ENCODE measurements at regions not wholly inside any gene's neighbourhood (a gene's known extent, or its start where the extent isn't known, plus 50 kb on each side); places are given as distances from the start of the nearest gene placed in this dataset.

DNA sequence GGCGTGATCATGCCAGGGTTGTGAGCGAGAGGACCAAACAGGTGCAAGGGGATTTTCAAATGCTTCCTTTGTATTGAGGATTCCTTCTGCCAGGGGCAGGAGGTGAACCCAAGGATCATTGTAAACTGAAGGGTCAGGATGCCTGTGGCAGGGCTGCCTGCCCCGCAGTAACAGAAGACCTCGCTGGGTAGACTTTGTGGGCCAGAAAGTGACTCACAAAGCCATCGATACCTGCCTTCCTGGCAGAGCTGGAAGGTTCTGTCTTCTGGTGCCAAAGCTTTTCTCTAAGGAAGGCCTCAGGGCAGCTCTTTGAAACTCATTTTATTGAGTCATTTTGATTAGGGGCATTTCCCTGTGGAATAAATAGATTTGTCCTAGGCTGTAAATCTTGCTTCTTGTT, 223.4 kb downstream of the ICE1 start:
- no peak for DNase-seq (ENCODE audit: low read depth, low spot score)

- DNase-seq (ENCODE audit: low read depth, low spot score) = no peak
Observed at GRCh38 chr5:5645198-5645597, 222.7 kb downstream of the ICE1 start.

- no peak for DNase-seq (ENCODE audit: low read depth, low spot score)
Observed at GRCh38 chr5:5644249-5644648, 221.8 kb downstream of the ICE1 start.

- DNase-seq (ENCODE audit: low read depth, low spot score) = no peak
Observed at GRCh38 chr5:5643481-5643880, 221.0 kb downstream of the ICE1 start.

DNA sequence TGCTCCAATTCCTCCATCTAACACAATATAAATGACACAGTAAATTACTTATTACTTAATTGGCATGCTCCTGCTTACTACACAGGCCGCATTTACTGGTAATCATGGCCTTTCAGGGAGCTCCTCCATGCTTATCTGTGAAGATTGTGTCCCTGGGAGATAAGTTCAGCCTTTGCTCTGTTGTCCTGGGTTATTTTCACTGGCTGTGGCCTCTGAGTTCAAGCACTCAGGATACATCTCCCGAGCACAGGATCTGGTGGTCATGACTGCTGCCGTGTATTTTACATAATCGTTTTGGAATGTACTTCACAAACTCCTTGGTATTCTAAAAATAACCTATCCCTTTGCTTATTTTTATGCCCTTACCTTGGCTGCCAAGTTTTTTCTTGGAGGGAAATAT, 215.7 kb downstream of the ICE1 start:
- no peak for DNase-seq (ENCODE audit: low read depth, low spot score)

DNA sequence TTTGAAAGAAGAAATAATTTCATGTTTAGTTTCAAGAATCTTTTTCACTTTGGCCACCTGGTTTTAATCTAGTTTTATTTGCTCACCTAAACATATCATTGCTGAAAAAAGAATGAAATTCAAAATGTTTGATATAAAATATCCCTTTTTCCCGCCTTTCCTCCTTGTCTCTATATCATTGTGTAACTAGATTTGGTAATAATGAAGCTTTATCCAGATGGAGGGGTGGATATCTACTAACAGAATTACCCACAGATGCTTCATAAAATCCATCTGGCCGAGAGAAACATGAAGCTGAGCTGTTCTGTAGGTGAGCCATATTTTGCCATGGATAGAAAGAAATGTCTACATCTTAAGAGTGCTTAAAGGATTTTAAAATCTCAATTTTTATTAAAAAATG, 214.7 kb downstream of the ICE1 start:
- no peak for DNase-seq (ENCODE audit: low read depth, low spot score)

DNA sequence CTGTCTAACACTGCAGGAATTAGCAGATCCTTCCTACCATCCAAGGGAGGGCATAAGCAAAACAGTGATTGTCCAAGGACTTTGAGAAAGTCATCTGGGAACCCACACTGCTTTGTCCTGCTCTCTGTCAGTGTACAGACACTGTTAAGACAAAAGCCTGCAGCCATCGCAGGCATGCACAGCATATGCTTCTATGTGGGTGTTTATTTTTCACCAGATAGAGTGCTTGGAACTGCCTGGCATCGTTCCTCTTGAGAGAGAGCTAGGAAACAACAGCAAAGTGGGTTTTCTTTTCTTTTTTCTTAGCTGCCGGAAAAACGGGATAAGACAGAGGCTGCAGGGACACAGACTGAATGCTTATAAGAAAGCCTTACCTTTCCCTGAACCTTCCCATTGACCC, 212.3 kb downstream of the ICE1 start:
- DNase-seq (ENCODE audit: low read depth, low spot score) = no peak

- DNase-seq (ENCODE audit: low read depth, low spot score) = no peak
Observed at GRCh38 chr5:5633579-5633978, 211.1 kb downstream of the ICE1 start.

- DNase-seq (ENCODE audit: low read depth, low spot score) = no peak
Observed at GRCh38 chr5:5632678-5633077, 210.2 kb downstream of the ICE1 start.

- no peak for DNase-seq (ENCODE audit: low read depth, low spot score)
Observed at GRCh38 chr5:5629607-5629978, 207.1 kb downstream of the ICE1 start.

DNA sequence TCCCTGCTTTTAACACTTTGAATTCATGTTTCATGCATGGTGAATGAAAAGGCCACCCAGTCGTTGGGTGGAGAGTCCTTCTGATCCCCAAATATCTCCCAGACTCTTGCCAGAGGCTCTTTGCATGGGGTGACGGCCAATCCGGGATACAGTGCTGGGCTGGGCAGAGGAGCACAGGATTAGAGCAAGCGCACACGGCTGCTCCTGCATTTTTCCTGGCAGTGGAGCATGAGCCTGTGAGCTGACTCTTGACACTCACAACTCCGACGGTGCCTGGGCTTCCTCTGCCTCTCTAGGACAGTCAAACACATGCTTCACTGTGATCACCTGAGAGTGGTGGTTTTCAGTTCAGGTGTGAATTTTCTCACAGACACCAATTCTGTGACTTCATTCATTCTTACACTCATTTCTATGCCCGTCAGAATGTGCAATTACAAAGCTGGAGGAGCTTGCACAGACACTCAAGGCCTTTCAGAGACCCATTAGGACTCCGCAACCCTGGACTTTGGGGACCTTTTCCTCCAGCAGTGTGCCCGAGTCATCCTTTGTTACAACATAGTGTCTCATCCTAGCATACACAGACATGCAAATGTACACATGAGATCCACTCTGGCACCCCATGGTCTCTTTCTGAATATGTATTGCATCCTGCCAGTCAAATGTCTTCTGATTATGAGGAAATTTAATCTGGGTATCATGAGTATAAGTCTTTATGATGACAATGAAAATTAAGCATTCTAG, 206.6 kb downstream of the ICE1 start:
- DNase-seq (ENCODE audit: low read depth, low spot score) = no peak

GRCh38 chr5:5626412-5626811, 203.9 kb downstream of the ICE1 start:
- no peak for DNase-seq (ENCODE audit: low read depth, low spot score)

DNA sequence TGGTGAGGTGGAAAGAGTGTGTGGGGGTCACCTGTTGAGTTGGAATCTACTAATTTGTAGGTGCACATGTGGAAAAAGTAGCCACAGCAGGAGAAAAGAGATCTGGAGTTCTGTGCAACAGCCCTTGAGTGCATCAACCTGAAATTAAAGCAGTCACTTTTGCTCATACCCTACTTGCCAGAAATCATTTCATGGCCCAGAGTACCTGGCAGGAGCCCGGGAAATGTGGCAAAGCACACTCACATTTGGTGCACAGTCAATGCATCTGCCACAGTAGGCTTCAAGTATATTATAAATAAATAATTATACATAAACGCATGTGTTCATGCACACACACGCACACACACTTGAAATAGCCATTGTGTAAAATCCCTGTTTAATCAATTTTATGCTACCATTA, 203.0 kb downstream of the ICE1 start:
- no peak for DNase-seq (ENCODE audit: low read depth, low spot score)

- no peak for DNase-seq (ENCODE audit: low read depth, low spot score)
Observed at GRCh38 chr5:5623397-5623796, 200.9 kb downstream of the ICE1 start.

- no peak for DNase-seq (ENCODE audit: low read depth, low spot score)
Observed at GRCh38 chr5:5622806-5623205, 200.3 kb downstream of the ICE1 start.

DNA sequence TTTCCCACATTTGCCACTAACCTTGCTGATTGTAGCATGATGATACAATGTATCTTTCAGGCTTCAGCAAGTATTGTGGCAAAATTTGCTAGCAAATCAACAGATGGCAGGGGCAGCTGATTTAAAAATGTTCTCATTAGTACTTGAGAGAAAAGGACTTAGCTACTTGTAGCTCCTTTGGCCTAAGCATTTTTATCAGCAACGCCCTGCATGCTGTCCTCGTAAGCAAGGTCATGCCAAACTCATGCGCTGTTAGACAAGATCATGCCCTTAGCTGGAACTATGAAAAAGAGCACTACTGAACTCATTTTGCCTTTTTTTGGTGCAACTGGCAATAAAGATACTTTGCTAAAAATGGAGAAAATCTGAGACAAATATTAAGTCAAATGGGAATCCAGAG, 197.1 kb downstream of the ICE1 start:
- DNase-seq (ENCODE audit: low read depth, low spot score) = no peak

DNA sequence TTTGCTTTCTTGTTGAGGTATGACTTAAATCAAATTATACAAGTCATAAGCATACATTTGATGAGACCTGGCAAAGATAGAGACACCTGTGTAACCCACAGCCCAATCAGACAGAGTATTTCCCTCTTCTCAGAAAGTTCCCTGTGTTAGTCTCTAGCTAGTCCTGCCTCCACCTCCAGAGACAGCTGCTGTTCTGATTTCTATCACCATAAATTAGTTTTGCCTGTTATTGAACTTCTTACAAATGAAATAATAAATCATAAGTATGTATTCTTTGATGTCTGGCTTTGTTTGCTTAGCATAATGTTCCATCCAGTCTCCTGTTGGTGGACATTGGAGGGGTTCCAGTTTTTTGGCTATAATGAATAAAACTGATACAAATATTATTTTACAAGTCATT, 194.5 kb downstream of the ICE1 start:
- DNase-seq (ENCODE audit: low read depth, low spot score) = no peak

DNA sequence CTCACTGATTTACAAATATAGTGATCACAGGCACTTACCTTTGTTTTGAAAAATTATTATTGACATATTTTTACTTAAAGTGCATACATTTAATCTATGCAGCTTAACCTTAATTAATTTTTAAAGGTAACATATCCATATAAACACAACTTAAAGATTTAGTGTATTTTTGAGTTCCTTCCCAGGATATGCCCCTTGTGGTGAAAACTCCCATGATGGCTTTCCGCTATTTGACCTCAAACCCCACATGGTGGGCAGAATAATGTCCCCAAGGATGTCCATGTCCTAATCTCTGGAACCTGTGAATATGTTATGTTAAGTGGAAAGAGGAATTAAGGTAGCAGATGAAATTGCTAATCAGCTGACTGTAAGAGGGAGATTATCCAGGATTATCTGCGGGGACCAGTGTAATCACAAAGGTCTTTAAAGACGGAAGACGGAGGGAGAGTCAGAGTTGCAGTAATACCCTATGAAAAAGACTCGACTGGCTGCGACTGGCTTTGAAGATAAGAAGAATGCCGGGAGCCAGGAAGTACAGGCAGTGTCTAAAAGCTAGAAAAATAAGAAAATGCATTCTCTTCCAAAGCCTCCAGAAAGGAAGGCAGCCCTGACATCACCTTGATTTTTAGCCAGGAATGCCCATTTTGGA, 193.9 kb downstream of the ICE1 start:
- DNase-seq (ENCODE audit: low read depth, low spot score) = no peak

GRCh38 chr5:5615569-5615968, 193.1 kb downstream of the ICE1 start:
- DNase-seq (ENCODE audit: low read depth, low spot score) = no peak

GRCh38 chr5:5613261-5613990, 190.9 kb downstream of the ICE1 start:
- DNase-seq (ENCODE audit: low read depth, low spot score) = no peak

DNA sequence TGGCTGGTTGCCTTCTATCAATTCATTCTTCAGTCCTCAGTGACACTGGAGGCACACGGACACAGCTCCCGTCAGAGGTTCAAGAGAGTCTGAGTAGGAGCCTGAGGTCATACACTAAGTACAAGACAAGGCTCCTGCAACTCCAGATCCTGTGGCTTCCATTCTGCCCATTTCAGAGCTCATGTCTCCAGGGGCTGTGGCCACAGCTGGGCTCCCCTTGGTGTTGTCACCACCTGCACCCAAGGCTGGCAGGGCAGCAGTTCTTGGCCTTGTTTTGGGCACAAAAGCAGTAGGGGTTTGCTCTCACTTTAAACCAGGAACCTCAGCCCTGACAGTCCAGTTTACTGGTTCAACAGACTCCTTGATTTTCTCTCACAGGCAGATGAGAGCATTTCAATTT, 189.6 kb downstream of the ICE1 start:
- no peak for DNase-seq (ENCODE audit: low read depth, low spot score)

DNA sequence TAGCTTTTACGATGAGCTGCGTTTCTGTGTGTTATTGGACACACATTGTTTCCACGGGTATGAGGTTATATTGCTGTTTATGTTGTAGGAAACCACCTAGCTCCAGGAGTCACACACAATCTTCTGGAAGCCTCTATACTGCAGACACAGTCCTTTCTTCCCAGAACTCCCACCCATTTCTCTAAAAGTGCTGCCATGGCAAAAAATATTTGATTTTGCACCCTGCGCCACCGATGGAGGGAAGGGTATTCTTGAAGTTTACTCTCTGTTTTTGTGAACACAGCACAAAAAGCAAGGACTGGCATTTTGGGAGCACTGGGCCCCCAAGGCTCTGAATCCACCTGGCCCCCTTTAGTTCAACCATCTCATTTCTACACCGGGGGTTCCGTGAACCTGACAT, 187.5 kb downstream of the ICE1 start:
- no peak for DNase-seq (ENCODE audit: low read depth, low spot score)

GRCh38 chr5:5605170-5605764, 182.8 kb downstream of the ICE1 start:
- DNase-seq (ENCODE audit: low read depth, low spot score) = no peak

Data from brain pericyte (primary cell).